Adipocyte (in vitro differentiated cells): ENCODE measurements at regions not wholly inside any gene's neighbourhood (a gene's known extent, or its start where the extent isn't known, plus 50 kb on each side); places are given as distances from the start of the nearest gene placed in this dataset.

Source experiments
- DNase-seq: peaks from one replicate; pipeline ENCODE4 v3.0.0-alpha.2; 2015; ENCODE audit warnings: low read depth
- H3K27me3 ChIP-seq: replicated peaks from 2 replicates; pipeline ENCODE4 v1.7.0; 2013; ENCODE audit warnings: mild to moderate bottlenecking, low read length, moderate library complexity; ENCODE audit not compliant: control insufficient read depth, insufficient read depth
- H3K36me3 ChIP-seq: 2 replicates; pipeline ENCODE4 v1.7.0; 2013; ENCODE audit warnings: low read length, mild to moderate bottlenecking, moderate library complexity; ENCODE audit not compliant: control insufficient read depth, insufficient read depth, severe bottlenecking
- H3K4me1 ChIP-seq: 2 replicates; pipeline ENCODE4 v1.7.0; 2013; ENCODE audit warnings: mild to moderate bottlenecking, low read length, moderate library complexity; ENCODE audit not compliant: control insufficient read depth, insufficient read depth
- H3K4me3 ChIP-seq: 2 replicates; pipeline ENCODE4 v1.7.0; 2013; ENCODE audit warnings: mild to moderate bottlenecking, low read length, moderate library complexity
- H3K9ac ChIP-seq: 2 replicates; pipeline ENCODE4 v1.7.0; 2013; ENCODE audit warnings: mild to moderate bottlenecking, low read length, moderate library complexity
- H3K9me3 ChIP-seq: 2 replicates; pipeline ENCODE4 v1.7.0; 2013; ENCODE audit warnings: mild to moderate bottlenecking, low read length, moderate library complexity; ENCODE audit not compliant: control insufficient read depth

GRCh38 chr13:22118158-22118557 lies 447.3 kb downstream of the FGF9 start:
- Histone ChIP-seq H3K36me3 (no peaks in the 10 kb centered on the region), H3K9ac (no peak overlapping the region), H3K27me3 (no peaks in the 10 kb centered on the region), H3K4me3 (no peak overlapping the region), H3K9me3 (no peaks in the 10 kb centered on the region), H3K4me1 (no peaks in the 10 kb centered on the region)
- no peak for DNase-seq

DNA sequence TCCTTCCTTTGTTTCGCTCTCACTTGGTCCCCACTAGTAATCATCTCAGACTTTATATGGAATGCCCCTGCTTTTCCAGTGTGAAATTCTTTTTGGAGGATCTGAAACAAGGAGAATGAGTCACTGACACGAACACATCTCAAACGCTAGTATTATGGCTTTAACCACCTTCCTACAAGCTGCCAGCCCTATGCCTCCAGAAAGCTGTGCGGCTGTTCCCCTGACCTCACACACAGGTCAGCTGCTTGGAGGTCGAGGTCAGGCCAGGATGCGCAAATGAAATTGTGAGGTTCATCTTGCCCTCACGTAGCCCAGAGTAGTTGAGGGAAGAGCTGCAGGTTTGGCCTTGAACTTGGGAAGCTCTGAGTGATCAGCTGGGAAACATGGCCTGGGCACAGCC lies 449.8 kb downstream of the FGF9 start:
- H3K9me3 ChIP-seq, result no peaks in the 10 kb centered on the region

GRCh38 chr13:22121146-22121739 lies 450.4 kb downstream of the FGF9 start:
- Histone ChIP-seq H3K9me3 (no peaks in the 10 kb centered on the region), H3K9ac (no peak overlapping the region), H3K4me1 (no peaks in the 10 kb centered on the region), H3K4me3 (no peak overlapping the region), H3K36me3 (no peaks in the 10 kb centered on the region), H3K27me3 (no peaks in the 10 kb centered on the region)
- DNase-seq, result no peak

More for the DNA sequence above, 449.8 kb downstream of the FGF9 start:
- no peak for DNase-seq
- Histone ChIP-seq H3K4me1 (no peaks in the 10 kb centered on the region), H3K27me3 (no peaks in the 10 kb centered on the region), H3K4me3 (no peak overlapping the region), H3K9ac (no peak overlapping the region), H3K36me3 (no peaks in the 10 kb centered on the region)

- Histone ChIP-seq H3K9me3 (peaks cover 7% of the 10 kb centered on the region), H3K27me3 (no peaks in the 10 kb centered on the region), H3K4me3 (no peak overlapping the region), H3K36me3 (no peaks in the 10 kb centered on the region), H3K9ac (no peak overlapping the region), H3K4me1 (no peaks in the 10 kb centered on the region)
- DNase-seq, result no peak
Measured at GRCh38 chr13:22126433-22127021, 455.7 kb downstream of the FGF9 start.

- DNase-seq, result no peak
- Histone ChIP-seq H3K9me3 (peaks cover 7% of the 10 kb centered on the region), H3K4me3 (no peak overlapping the region), H3K4me1 (no peaks in the 10 kb centered on the region), H3K27me3 (no peaks in the 10 kb centered on the region), H3K36me3 (no peaks in the 10 kb centered on the region), H3K9ac (no peak overlapping the region)
Measured at GRCh38 chr13:22127277-22128164, 456.6 kb downstream of the FGF9 start.

DNA sequence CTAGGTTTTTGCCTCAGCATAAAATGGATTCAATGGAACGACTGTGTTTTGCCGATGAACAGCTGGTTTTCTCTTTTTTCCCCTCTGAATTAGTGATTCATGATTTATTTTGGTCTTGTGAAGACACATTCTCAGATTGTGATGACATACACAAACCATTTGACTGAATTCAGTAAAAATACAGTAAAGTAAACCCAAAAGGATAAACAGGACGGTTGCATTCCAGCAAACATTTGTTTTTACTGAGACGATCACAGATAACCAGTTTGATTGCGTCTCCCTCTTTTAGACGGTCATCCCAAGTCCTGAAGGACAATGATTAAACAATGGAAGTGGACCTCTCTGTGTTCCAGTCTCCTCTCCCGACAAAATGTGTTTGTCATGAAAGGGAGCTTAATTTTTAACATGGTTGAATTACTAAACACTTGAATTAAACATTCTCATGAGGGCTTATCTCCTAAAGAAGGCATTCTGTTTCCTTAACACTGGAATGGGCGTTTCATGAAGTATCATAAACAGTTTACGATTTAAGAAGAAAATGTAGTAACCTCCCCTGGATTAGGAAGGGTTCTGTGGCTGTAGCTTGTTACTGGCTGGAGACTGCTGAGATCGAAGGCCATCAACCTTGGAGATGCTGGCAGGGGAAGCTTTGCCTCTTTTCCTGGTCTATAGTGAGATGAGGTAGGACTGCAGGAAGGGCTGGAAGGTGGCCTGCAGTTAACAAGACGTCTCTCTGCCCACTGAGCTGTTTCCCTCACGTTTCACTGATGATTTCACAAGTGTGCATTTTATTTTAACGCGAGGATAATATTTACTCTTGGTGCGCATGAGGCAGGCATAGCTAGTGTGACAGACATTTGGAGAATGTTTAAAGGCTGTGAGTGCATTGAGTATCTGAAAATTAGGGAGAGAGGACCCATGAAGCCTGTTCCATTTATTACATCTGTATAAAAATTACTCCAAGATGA lies 457.9 kb downstream of the FGF9 start:
- H3K27me3 ChIP-seq, result no peaks in the 10 kb centered on the region
- no peak overlapping the region for H3K4me3 ChIP-seq
- H3K4me1 ChIP-seq, result no peaks in the 10 kb centered on the region
- no peaks in the 10 kb centered on the region for H3K36me3 ChIP-seq
- H3K9me3 ChIP-seq, result peaks cover 7% of the 10 kb centered on the region
- H3K9ac ChIP-seq, result no peak overlapping the region
- DNase-seq, result no peak

DNA sequence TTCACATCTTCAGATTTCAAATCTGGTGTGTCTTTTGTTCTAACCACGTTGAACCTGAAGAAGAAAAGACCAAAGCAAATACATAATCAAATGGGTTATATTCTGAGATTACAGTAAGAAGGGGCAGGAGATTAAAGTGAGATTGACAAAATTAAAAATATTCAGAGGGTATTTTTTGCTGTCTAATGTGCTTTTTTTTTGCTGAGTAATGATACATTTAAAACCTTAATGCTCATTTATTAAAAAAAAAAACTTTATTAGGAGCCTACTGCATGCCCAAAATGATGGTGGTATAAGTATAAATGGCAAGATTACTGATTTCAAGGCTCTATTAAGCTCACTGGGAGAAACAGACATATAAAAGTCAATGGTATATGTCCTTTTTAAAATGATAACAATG lies 459.4 kb downstream of the FGF9 start:
- Histone ChIP-seq H3K4me3 (no peak overlapping the region), H3K36me3 (no peaks in the 10 kb centered on the region), H3K4me1 (no peaks in the 10 kb centered on the region), H3K9ac (no peak overlapping the region), H3K9me3 (peaks cover 7% of the 10 kb centered on the region), H3K27me3 (no peaks in the 10 kb centered on the region)
- no peak for DNase-seq

GRCh38 chr13:22134261-22134660 lies 463.4 kb downstream of the FGF9 start:
- Histone ChIP-seq H3K4me1 (no peaks in the 10 kb centered on the region), H3K27me3 (no peaks in the 10 kb centered on the region), H3K36me3 (no peaks in the 10 kb centered on the region), H3K4me3 (no peak overlapping the region), H3K9me3 (peaks cover 6% of the 10 kb centered on the region), H3K9ac (no peak overlapping the region)
- DNase-seq, result no peak

- H3K9ac ChIP-seq, result no peak overlapping the region
- no peak overlapping the region for H3K4me3 ChIP-seq
- DNase-seq, result no peak
- no peaks in the 10 kb centered on the region for H3K36me3 ChIP-seq
- H3K9me3 ChIP-seq, result no peaks in the 10 kb centered on the region
- no peaks in the 10 kb centered on the region for H3K4me1 ChIP-seq
- H3K27me3 ChIP-seq, result no peaks in the 10 kb centered on the region
Measured at GRCh38 chr13:22135446-22135845, 464.6 kb downstream of the FGF9 start.

GRCh38 chr13:22137361-22138050 lies 466.6 kb downstream of the FGF9 start:
- Histone ChIP-seq H3K36me3 (no peaks in the 10 kb centered on the region), H3K4me1 (no peaks in the 10 kb centered on the region), H3K4me3 (no peak overlapping the region), H3K9me3 (no peaks in the 10 kb centered on the region), H3K9ac (no peak overlapping the region), H3K27me3 (no peaks in the 10 kb centered on the region)
- DNase-seq, result no peak
